ENCODE measurements at regions not wholly inside any gene's neighbourhood (a gene's known extent, or its start where the extent isn't known, plus 50 kb on each side); places are given as distances from the start of the nearest gene placed in this dataset.

DNA sequence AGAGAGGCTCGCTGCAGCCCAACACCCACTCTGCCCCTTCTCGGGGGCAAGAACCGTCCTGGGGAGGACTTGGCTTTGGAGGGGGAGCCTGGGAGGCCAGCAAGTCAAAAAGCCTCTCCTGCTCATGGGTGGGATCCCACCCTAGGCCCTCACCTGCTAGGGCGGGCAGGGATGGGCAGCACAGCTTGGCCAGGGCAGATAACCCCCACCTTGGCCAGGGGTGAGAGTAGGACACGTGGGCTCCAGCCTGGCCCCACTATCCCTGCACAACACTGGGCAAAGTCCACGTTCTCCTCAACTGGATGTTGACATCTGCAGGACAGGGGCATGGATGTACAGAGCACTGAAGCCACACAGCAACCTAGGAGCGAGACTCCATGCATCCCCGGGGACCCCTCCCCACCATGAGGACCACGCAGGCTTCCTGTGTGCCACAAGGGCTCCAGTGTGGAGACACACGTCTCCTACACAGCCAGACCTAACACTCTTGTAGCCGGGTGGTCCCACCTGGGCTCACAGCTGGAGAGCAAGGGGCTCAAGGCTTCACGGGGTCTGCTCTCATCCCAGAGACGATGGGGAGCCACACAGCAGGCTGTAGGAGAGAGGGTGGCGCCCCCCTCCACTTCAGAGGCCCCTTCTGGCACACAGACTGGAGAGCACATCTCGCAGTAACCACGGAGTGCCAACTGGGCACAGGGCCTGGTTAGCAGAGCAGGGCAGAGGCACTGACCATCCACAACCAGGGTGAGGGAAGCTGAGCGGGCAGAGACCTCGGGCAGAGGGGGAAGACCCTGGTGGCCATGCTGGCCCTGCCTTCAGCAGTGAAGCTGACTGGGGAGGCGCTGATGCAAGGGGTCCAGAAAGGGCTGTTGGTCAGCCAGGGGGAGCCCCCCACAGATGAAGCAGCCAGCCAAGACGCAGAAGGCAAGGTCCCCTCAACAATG lies 171.1 kb downstream of the CRYBB2 start:
- BruUV-seq (replicated peaks): no TSS peak
- ChIA-PET CTCF (ENCODE audit: unreplicated experiment) (no interaction called here), POLR2A (no interaction called here)
- H3K36me3 ChIP-seq (ENCODE audit: insufficient read depth, low read length): no peaks in the 10 kb centered on the region
- no peak overlapping the region for H3K4me2 ChIP-seq (ENCODE audit: low read length)
- H3K4me3 ChIP-seq (ENCODE audit: low read depth, low read length, poor library complexity, severe bottlenecking): no peak overlapping the region
- H3K27ac ChIP-seq (ENCODE audit: low read depth, low read length, poor library complexity, severe bottlenecking): no peak overlapping the region
- H3K9me2 ChIP-seq (ENCODE audit: insufficient read depth, low read length): no peaks in the 10 kb centered on the region
- no peak for TF ChIP-seq EZH2phosphoT487 (IDR thresholded peaks at IDR 0.05; ENCODE audit: borderline replicate concordance, low read depth, low read length)
- TF ChIP-seq, protein P1, sequence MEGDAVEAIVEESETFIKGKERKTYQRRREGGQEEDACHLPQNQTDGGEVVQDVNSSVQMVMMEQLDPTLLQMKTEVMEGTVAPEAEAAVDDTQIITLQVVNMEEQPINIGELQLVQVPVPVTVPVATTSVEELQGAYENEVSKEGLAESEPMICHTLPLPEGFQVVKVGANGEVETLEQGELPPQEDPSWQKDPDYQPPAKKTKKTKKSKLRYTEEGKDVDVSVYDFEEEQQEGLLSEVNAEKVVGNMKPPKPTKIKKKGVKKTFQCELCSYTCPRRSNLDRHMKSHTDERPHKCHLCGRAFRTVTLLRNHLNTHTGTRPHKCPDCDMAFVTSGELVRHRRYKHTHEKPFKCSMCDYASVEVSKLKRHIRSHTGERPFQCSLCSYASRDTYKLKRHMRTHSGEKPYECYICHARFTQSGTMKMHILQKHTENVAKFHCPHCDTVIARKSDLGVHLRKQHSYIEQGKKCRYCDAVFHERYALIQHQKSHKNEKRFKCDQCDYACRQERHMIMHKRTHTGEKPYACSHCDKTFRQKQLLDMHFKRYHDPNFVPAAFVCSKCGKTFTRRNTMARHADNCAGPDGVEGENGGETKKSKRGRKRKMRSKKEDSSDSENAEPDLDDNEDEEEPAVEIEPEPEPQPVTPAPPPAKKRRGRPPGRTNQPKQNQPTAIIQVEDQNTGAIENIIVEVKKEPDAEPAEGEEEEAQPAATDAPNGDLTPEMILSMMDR (conservative IDR thresholded peaks at IDR 0.05; ENCODE audit: low read length): no peak
- no peak overlapping the region for H2AFZ ChIP-seq (ENCODE audit: low read length)
- no peak for DNase-seq (ENCODE audit: low spot score)
- H3K9me3 ChIP-seq (ENCODE audit: low read length): no peaks in the 10 kb centered on the region
- intact Hi-C loops (cut with micrococcal nuclease; ENCODE audit: unreplicated experiment): no loop called here
- H4K20me1 ChIP-seq (ENCODE audit: insufficient read depth, low read length): peaks cover 3% of the 10 kb centered on the region
- H3K79me2 ChIP-seq (ENCODE audit: insufficient read depth, low read depth, low read length): peaks cover 6% of the 10 kb centered on the region; the same call in 1 of the 2 replicates
- H3K4me1 ChIP-seq (ENCODE audit: insufficient read depth, low read length, poor library complexity, severe bottlenecking): peaks cover 29% of the 10 kb centered on the region

DNA sequence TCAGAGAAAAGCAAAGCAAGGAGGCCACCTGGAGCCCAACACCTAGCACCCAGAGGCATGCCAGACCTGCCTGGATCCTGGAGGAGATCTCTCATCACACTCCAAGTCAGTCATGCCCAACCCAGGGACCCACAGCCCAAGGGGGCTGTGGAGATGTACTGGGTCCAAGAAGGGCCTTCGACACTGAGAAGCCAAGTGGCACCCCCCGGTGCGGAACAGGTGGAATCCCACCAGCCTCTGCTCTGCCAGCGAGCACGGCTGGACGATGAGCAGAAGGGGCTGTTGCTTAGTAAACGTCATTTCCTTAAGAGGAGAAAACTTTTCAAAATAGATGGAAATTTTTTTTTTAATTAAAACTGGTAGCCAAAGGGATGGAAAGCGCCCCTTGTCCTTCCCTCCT lies 171.9 kb upstream of the GRK3 start:
- DNase-seq (ENCODE audit: low spot score): no peak
- Histone ChIP-seq H3K4me3 (ENCODE audit: low read depth, low read length, poor library complexity, severe bottlenecking) (no peak overlapping the region), H3K4me1 (ENCODE audit: insufficient read depth, low read length, poor library complexity, severe bottlenecking) (peaks cover 14% of the 10 kb centered on the region), H3K79me2 (ENCODE audit: insufficient read depth, low read depth, low read length) (peaks cover 12% of the 10 kb centered on the region; the same call in 1 of the 2 replicates), H3K9me3 (ENCODE audit: low read length) (no peaks in the 10 kb centered on the region), H4K20me1 (ENCODE audit: insufficient read depth, low read length) (peaks cover 4% of the 10 kb centered on the region; the same call in 1 of the 2 replicates), H2AFZ (ENCODE audit: low read length) (no peak overlapping the region), H3K4me2 (ENCODE audit: low read length) (no peak overlapping the region), H3K36me3 (ENCODE audit: insufficient read depth, low read length) (no peaks in the 10 kb centered on the region), H3K9me2 (ENCODE audit: insufficient read depth, low read length) (no peaks in the 10 kb centered on the region), H3K27ac (ENCODE audit: low read depth, low read length, poor library complexity, severe bottlenecking) (no peak overlapping the region)
- CTCF ChIA-PET (ENCODE audit: unreplicated experiment): no interaction called here
- no TSS peak for BruUV-seq (replicated peaks)
- POLR2A ChIA-PET: interaction anchor here (0.9 kb wide), 1 partner anchor 55 kb away, joined by 3 read pairs; no protein-coding TSS in a partner anchor
- TF ChIP-seq EZH2phosphoT487 (IDR thresholded peaks at IDR 0.05; ENCODE audit: borderline replicate concordance, low read depth, low read length): no peak
- TF ChIP-seq, protein P1 (conservative IDR thresholded peaks at IDR 0.05; ENCODE audit: low read length): no peak
- intact Hi-C loops (cut with micrococcal nuclease; ENCODE audit: unreplicated experiment): no loop called here

All from OCI-LY7 (cell line).